IMR-90 (cell line): ENCODE measurements at regions not wholly inside any gene's neighbourhood (a gene's known extent, or its start where the extent isn't known, plus 50 kb on each side); places are given as distances from the start of the nearest gene placed in this dataset.

Source experiments
- CEBPB ChIP-seq: IDR thresholded peaks from 2 replicates; pipeline ENCODE4 v1.6.1; 2012; ENCODE audit warnings: low read depth, low read length, improper control_type of control experiment
- CHD1 ChIP-seq: IDR thresholded peaks from 2 replicates; pipeline ENCODE4 v1.6.1; 2012; ENCODE audit warnings: low read depth, low read length, improper control_type of control experiment
- CTCF ChIP-seq: conservative IDR thresholded peaks from 2 replicates; pipeline ENCODE4 v1.5.1; 2012; ENCODE audit warnings: mild to moderate bottlenecking, low read depth, low read length, improper control_type of control experiment
- FOS ChIP-seq: fragments of 150-350 bp; IDR thresholded peaks from 2 replicates; pipeline ENCODE4 v1.6.1; 2016; ENCODE audit warnings: low read depth, low read length
- MAFK ChIP-seq: IDR thresholded peaks from 2 replicates; pipeline ENCODE4 v1.6.1; 2012; ENCODE audit warnings: low read depth, low read length, improper control_type of control experiment
- MAZ ChIP-seq: IDR thresholded peaks from 2 replicates; pipeline ENCODE4 v1.6.1; 2012; ENCODE audit warnings: low read depth, mild to moderate bottlenecking, low read length, improper control_type of control experiment, moderate library complexity, borderline replicate concordance
- POLR2A ChIP-seq: IDR thresholded peaks from 2 replicates; pipeline ENCODE4 v1.6.1; 2012; ENCODE audit warnings: mild to moderate bottlenecking, low read depth, low read length
- RAD21 ChIP-seq: IDR thresholded peaks from 2 replicates; pipeline ENCODE4 v1.6.1; 2012; ENCODE audit warnings: low read length, improper control_type of control experiment
- RCOR1 ChIP-seq: IDR thresholded peaks from 2 replicates; pipeline ENCODE4 v1.6.1; 2012; ENCODE audit warnings: mild to moderate bottlenecking, low read length, improper control_type of control experiment; ENCODE audit not compliant: insufficient replicate concordance
- RFX5 ChIP-seq: IDR thresholded peaks from 2 replicates; pipeline ENCODE4 v1.8.0; 2012; ENCODE audit warnings: low read depth, mild to moderate bottlenecking, low read length, moderate library complexity
- USF2 ChIP-seq: fragments of 150-350 bp; IDR thresholded peaks from 2 replicates; pipeline ENCODE4 v1.6.1; 2017; ENCODE audit warnings: mild to moderate bottlenecking, antibody characterized with exemption, low read length, low read depth

- TF ChIP-seq CTCF (no peak), CHD1 (no peak), FOS (no peak), POLR2A (no peak), RFX5 (no peak), MAFK (no peak), CEBPB (no peak), RCOR1 (no peak), USF2 (no peak), MAZ (no peak), RAD21 (no peak)
Observed at GRCh38 chr6:80689716-80690395, 583.4 kb downstream of the BCKDHB start.
